ENCODE measurements at regions not wholly inside any gene's neighbourhood (a gene's known extent, or its start where the extent isn't known, plus 50 kb on each side); places are given as distances from the start of the nearest gene placed in this dataset.

DNA sequence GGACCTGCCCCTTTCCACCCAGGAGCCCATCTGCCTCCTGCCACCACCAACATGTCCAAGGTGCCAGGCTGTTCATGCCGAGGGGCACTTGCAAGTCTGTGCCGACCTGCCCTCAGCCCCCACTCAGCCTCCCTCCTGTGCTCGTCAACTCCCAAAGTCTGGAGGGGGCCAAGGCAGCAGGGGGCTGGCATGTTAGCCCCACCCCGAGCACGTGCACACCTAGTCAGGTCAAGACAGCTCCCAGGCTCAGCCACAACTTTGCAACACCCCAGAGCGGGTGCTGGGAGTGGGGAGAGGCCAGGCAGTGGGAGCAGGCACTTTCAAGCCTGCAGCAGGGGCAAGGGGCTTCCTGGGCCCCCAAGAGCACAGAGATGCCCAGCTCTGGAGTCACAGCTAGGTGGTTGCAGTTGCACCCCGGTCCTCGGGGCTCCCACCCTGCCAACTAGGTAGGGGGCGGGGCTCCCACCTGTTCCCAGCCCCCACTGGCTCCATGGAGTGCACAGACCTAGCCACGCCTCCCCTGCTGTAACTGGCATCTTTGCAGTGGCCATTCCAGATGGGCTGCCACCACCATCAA lies 272.5 kb downstream of the CETN3 start:
- no peaks in the 10 kb centered on the region for H3K79me2 ChIP-seq (ENCODE audit: control insufficient read depth, insufficient read depth, low read length, unreplicated experiment)
- peaks cover 11% of the 10 kb centered on the region for H3K4me1 ChIP-seq (ENCODE audit: control insufficient read depth, insufficient read depth, low read length, unreplicated experiment)
- H3K36me3 ChIP-seq (ENCODE audit: insufficient read depth, low read length): no peaks in the 10 kb centered on the region
- H3K4me3 ChIP-seq (ENCODE audit: low read depth, low read length): no peak overlapping the region
- H2AFZ ChIP-seq (ENCODE audit: low read length, unreplicated experiment): no peak overlapping the region
- H3K27ac ChIP-seq (ENCODE audit: low read depth, low read length): no peak overlapping the region
- no peaks in the 10 kb centered on the region for H3K27me3 ChIP-seq (ENCODE audit: insufficient read depth, low read length)

DNA sequence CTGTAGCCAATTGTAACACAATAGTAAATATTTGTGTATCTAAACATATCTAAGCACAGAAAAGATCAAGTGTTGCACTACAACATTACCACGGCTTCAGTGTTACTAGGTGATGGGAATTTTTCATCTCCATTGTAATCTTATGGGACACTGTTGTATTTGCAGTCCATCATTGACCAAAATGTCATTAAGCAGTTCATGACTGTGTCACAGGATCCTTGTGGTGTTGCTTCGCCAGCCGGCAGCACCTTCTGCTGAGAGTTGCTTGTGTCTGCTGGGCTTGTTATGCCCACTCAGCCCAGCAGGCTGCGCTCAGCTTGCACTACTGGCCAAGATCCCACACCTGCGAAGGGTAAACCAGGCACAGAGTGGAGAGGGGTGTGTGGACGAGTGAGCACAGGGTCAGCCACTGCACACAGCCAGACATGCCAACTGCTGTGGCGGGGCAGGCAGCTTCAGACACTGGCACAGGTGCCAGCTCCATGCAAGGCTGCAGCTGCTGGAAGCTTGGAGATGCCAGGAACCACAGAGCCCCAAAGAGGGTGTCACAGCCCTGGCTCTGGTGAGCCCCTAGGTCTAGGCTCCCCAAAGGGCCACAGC lies 273.7 kb downstream of the CETN3 start:
- H3K4me3 ChIP-seq (ENCODE audit: low read depth, low read length): no peak overlapping the region
- no peaks in the 10 kb centered on the region for H3K36me3 ChIP-seq (ENCODE audit: insufficient read depth, low read length)
- H3K79me2 ChIP-seq (ENCODE audit: control insufficient read depth, insufficient read depth, low read length, unreplicated experiment): no peaks in the 10 kb centered on the region
- no peak overlapping the region for H3K27ac ChIP-seq (ENCODE audit: low read depth, low read length)
- no peak overlapping the region for H2AFZ ChIP-seq (ENCODE audit: low read length, unreplicated experiment)
- H3K4me1 ChIP-seq (ENCODE audit: control insufficient read depth, insufficient read depth, low read length, unreplicated experiment): peaks cover 11% of the 10 kb centered on the region
- no peaks in the 10 kb centered on the region for H3K27me3 ChIP-seq (ENCODE audit: insufficient read depth, low read length)

DNA sequence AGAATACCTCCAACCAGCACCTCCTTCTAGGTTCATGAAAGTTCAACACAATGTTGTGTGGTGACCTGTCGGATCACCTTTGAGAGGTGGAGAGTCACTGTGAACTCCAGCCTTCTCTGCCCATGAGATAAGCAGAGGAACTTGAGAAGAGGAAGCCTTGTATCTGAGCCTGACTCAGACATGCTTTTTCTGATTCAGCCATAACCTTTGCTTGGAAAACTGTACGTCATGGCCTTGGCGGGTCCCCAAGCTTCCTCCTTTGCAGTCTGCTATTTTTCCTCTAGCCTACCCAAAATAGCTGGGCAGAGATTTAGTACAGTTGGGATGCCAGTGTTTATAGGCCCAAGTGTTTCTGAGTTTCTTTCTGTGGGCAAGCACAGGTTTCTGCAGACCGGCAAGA lies 274.7 kb downstream of the CETN3 start:
- Histone ChIP-seq H3K79me2 (ENCODE audit: control insufficient read depth, insufficient read depth, low read length, unreplicated experiment) (no peaks in the 10 kb centered on the region), H3K36me3 (ENCODE audit: insufficient read depth, low read length) (no peaks in the 10 kb centered on the region), H3K27ac (ENCODE audit: low read depth, low read length) (no peak overlapping the region), H3K27me3 (ENCODE audit: insufficient read depth, low read length) (no peaks in the 10 kb centered on the region), H3K4me1 (ENCODE audit: control insufficient read depth, insufficient read depth, low read length, unreplicated experiment) (peaks cover 11% of the 10 kb centered on the region), H2AFZ (ENCODE audit: low read length, unreplicated experiment) (no peak overlapping the region), H3K4me3 (ENCODE audit: low read depth, low read length) (no peak overlapping the region)

DNA sequence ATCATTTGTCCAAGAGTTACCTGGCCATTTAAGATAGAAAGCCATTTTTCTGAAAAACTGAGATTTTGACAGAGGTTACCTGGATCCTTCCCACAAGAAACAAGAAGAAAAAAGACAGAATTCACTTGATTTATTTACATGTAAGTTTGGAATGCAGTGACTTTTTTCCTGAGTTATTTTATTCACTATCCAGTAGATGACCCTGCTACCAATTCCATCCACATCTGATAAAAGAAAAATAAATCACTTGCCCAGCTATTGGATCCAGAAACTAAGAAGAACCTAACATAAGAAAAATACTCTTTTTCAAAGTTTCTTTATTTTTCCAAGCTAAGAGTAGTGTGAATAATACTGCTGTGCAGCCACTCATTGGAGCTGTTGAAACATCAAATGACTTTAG lies 275.2 kb downstream of the CETN3 start:
- no peak overlapping the region for H3K27ac ChIP-seq (ENCODE audit: low read depth, low read length)
- no peaks in the 10 kb centered on the region for H3K36me3 ChIP-seq (ENCODE audit: insufficient read depth, low read length)
- no peak overlapping the region for H3K4me3 ChIP-seq (ENCODE audit: low read depth, low read length)
- no peaks in the 10 kb centered on the region for H3K79me2 ChIP-seq (ENCODE audit: control insufficient read depth, insufficient read depth, low read length, unreplicated experiment)
- no peaks in the 10 kb centered on the region for H3K27me3 ChIP-seq (ENCODE audit: insufficient read depth, low read length)
- peaks cover 11% of the 10 kb centered on the region for H3K4me1 ChIP-seq (ENCODE audit: control insufficient read depth, insufficient read depth, low read length, unreplicated experiment)
- no peak overlapping the region for H2AFZ ChIP-seq (ENCODE audit: low read length, unreplicated experiment)

DNA sequence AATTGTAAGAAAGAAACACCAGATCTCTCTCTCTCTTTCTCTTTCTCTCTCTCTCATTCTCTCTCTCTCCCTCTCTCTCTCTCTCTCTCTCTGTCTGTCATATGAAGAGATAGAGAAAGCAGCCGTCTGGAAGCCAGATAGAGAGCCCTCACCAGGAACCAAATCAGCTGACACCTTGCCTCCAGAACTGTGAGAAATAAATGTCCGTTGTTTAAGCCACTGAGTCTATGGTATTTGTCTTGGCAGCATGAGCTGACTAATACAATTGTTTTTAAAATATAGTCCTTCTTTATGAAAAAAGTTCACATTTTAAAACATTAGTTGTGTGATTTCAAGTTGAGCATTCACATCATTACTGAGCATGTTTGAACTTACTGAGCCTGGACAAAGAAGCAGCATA lies 275.6 kb downstream of the CETN3 start:
- no peaks in the 10 kb centered on the region for H3K36me3 ChIP-seq (ENCODE audit: insufficient read depth, low read length)
- H3K27ac ChIP-seq (ENCODE audit: low read depth, low read length): no peak overlapping the region
- H3K27me3 ChIP-seq (ENCODE audit: insufficient read depth, low read length): no peaks in the 10 kb centered on the region
- H2AFZ ChIP-seq (ENCODE audit: low read length, unreplicated experiment): no peak overlapping the region
- H3K79me2 ChIP-seq (ENCODE audit: control insufficient read depth, insufficient read depth, low read length, unreplicated experiment): no peaks in the 10 kb centered on the region
- no peak overlapping the region for H3K4me3 ChIP-seq (ENCODE audit: low read depth, low read length)
- H3K4me1 ChIP-seq (ENCODE audit: control insufficient read depth, insufficient read depth, low read length, unreplicated experiment): peaks cover 11% of the 10 kb centered on the region

DNA sequence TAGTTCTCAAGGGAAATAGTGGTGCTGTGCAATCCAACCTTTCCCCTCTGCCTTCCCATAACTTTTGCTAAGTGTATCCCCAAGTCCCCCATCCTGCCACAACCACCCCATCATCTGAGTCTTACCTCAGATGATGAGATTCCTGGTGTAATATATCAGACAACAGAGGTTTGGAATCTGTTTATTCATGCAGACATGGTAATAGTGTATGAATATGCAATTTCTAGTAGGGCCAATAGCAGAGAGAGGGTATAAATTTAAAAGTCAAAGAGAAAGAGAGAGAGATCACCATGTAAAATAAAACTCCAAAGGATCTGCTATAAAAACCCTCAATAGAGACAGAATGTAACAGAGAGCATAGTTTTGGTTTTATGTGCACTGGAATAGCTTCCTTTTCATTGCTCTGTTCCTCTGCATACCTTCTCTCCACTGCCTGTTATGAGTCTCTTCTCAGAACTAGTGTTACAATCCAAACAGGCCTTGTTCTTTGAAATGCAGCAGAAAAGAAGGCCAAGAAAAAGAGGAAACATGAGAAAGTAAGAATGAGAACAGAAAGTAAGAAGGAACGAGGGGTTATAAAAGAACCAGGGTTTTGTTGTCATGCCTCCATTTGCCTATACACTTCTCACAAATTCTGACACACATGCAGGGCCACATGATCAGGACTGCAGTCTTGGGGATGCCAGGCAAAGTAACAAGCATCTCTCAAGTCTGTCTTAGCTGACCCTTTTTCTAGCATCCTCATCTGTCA lies 278.0 kb downstream of the CETN3 start:
- Histone ChIP-seq H3K79me2 (ENCODE audit: control insufficient read depth, insufficient read depth, low read length, unreplicated experiment) (no peaks in the 10 kb centered on the region), H2AFZ (ENCODE audit: low read length, unreplicated experiment) (peak overlapping the region; percentile 81)

DNA sequence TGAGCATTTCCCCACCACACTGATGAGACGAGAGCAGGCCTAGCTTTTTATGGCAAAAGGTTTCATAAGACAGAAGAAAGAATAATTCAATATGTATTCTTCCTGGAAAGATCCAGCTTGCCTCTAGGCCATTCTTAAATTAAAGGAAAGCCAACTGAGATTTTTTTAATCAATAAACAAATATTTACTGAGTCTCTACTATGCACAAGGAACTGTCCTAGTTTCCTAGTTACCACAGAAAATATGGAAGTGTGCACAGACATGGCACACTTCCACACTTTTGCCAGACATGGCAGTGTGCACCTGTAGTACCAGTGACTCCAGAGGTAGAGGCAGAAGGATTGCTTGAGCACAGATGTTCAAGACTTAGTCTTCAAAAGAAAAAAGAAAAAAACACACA lies 281.0 kb downstream of the CETN3 start:
- Histone ChIP-seq H3K36me3 (ENCODE audit: insufficient read depth, low read length) (no peaks in the 10 kb centered on the region), H3K4me1 (ENCODE audit: control insufficient read depth, insufficient read depth, low read length, unreplicated experiment) (no peaks in the 10 kb centered on the region), H3K27me3 (ENCODE audit: insufficient read depth, low read length) (no peaks in the 10 kb centered on the region), H3K4me3 (ENCODE audit: low read depth, low read length) (no peak overlapping the region), H2AFZ (ENCODE audit: low read length, unreplicated experiment) (no peak overlapping the region), H3K79me2 (ENCODE audit: control insufficient read depth, insufficient read depth, low read length, unreplicated experiment) (no peaks in the 10 kb centered on the region), H3K27ac (ENCODE audit: low read depth, low read length) (no peak overlapping the region)

More for the DNA sequence above, 278.0 kb downstream of the CETN3 start:
- H3K27me3 ChIP-seq (ENCODE audit: insufficient read depth, low read length): no peaks in the 10 kb centered on the region
- peaks cover 11% of the 10 kb centered on the region for H3K4me1 ChIP-seq (ENCODE audit: control insufficient read depth, insufficient read depth, low read length, unreplicated experiment)
- H3K27ac ChIP-seq (ENCODE audit: low read depth, low read length): no peak overlapping the region
- no peaks in the 10 kb centered on the region for H3K36me3 ChIP-seq (ENCODE audit: insufficient read depth, low read length)
- no peak overlapping the region for H3K4me3 ChIP-seq (ENCODE audit: low read depth, low read length)

DNA sequence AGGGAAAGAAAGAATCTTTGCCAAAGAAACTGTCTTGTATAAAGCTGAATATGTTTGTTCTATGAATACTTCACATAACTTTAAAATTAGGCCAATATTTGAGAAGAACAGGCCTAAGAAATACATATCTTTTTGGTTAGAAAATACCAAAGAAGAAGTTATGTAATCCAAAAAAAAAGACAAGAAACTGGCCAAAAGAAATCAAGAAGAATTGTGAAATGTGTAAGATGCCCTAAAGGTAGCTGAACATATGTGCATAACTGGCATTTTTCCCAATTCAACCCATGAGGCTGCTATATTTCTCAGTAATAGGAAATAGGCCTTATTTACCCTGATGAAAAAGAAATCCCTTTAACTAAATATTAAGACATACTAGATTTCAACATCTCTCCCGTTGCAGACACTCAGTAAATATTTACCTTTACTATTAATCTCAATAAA lies 290.0 kb downstream of the CETN3 start:
- H3K27ac ChIP-seq (ENCODE audit: low read depth, low read length): no peak overlapping the region
- H2AFZ ChIP-seq (ENCODE audit: low read length, unreplicated experiment): no peak overlapping the region
- H3K79me2 ChIP-seq (ENCODE audit: control insufficient read depth, insufficient read depth, low read length, unreplicated experiment): no peaks in the 10 kb centered on the region
- H3K36me3 ChIP-seq (ENCODE audit: insufficient read depth, low read length): no peaks in the 10 kb centered on the region
- H3K4me3 ChIP-seq (ENCODE audit: low read depth, low read length): no peak overlapping the region
- no peaks in the 10 kb centered on the region for H3K27me3 ChIP-seq (ENCODE audit: insufficient read depth, low read length)
- H3K4me1 ChIP-seq (ENCODE audit: control insufficient read depth, insufficient read depth, low read length, unreplicated experiment): peaks cover 12% of the 10 kb centered on the region

DNA sequence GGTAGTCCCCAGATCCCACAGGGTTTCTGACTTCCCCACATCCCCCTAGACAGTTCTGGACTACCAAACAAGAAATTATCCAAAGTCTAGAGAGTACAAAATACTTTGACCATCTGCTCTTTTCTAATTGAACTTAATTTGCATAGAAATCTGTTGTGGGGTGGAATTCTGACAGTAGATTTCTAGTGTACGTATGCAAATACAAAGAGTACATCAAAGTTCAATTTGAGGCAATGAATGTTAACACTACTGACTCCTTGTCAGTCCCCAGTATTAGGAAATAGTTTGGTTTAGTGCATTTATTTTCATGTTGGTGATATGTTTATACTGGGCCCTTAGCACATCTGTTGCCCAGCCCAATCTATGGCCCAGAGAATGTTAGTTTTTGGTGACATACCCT lies 292.6 kb downstream of the CETN3 start:
- Histone ChIP-seq H3K27me3 (ENCODE audit: insufficient read depth, low read length) (no peaks in the 10 kb centered on the region), H3K27ac (ENCODE audit: low read depth, low read length) (no peak overlapping the region), H3K4me3 (ENCODE audit: low read depth, low read length) (no peak overlapping the region), H3K4me1 (ENCODE audit: control insufficient read depth, insufficient read depth, low read length, unreplicated experiment) (peaks cover 12% of the 10 kb centered on the region), H3K36me3 (ENCODE audit: insufficient read depth, low read length) (no peaks in the 10 kb centered on the region), H3K79me2 (ENCODE audit: control insufficient read depth, insufficient read depth, low read length, unreplicated experiment) (no peaks in the 10 kb centered on the region), H2AFZ (ENCODE audit: low read length, unreplicated experiment) (no peak overlapping the region)

DNA sequence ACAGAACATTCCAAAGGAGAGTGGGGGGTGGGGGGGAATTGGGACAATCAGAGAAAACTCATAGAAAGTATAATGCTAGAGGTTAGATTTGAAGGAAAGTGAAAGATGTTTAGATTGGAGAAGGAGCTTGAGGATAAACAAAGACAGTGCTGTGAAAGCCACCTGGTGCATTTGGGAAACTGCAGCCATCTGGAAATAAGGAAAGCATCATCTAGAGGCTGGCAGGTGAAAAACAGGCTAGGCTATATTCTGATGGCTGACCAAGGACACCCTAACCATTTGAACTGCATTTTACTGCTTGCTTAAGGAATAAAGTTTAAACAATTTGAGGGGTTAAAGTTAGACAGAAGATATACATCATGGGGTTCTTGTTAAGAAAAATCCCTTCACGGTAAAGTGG lies 296.4 kb downstream of the CETN3 start:
- Histone ChIP-seq H3K79me2 (ENCODE audit: control insufficient read depth, insufficient read depth, low read length, unreplicated experiment) (no peaks in the 10 kb centered on the region), H3K36me3 (ENCODE audit: insufficient read depth, low read length) (no peaks in the 10 kb centered on the region), H3K4me1 (ENCODE audit: control insufficient read depth, insufficient read depth, low read length, unreplicated experiment) (peaks cover 7% of the 10 kb centered on the region), H3K4me3 (ENCODE audit: low read depth, low read length) (no peak overlapping the region), H3K27ac (ENCODE audit: low read depth, low read length) (no peak overlapping the region), H3K27me3 (ENCODE audit: insufficient read depth, low read length) (no peaks in the 10 kb centered on the region), H2AFZ (ENCODE audit: low read length, unreplicated experiment) (no peak overlapping the region)
